ENCODE measurements at regions not wholly inside any gene's neighbourhood (a gene's known extent, or its start where the extent isn't known, plus 50 kb on each side); places are given as distances from the start of the nearest gene placed in this dataset.

- no peak for DNase-seq
- Mint-ChIP-seq H3K27me3 (peaks cover 0 to 1% (median 0%) of the 10 kb centered on the region in 5 donors), H3K36me3 (no peaks in the 10 kb centered on the region), H3K4me3 (no peak overlapping the region), H3K9me3 (peaks cover 0 to 2% (median 0%) of the 10 kb centered on the region in 9 donors), H3K27ac (peak overlapping the region in 1 of 10 donors; percentile 32), H3K4me1 (peaks cover 0 to 6% (median 0%) of the 10 kb centered on the region in 4 donors)
- POLR2A ChIA-PET = no interaction called here
- no peak for ATAC-seq
Observed at GRCh38 chr3:59698091-59698490, 648.3 kb upstream of the CFAP20DC start.

GRCh38 chr3:59696783-59697182 lies 647.0 kb upstream of the CFAP20DC start:
- Mint-ChIP-seq H3K27ac (no peak overlapping the region), H3K4me3 (no peak overlapping the region), H3K36me3 (peaks cover 0 to 3% (median 0%) of the 10 kb centered on the region in 3 donors), H3K27me3 (peaks cover 0 to 1% (median 0%) of the 10 kb centered on the region in 5 donors), H3K9me3 (peaks cover 0 to 14% (median 3%) of the 10 kb centered on the region in 9 donors), H3K4me1 (peaks cover 0 to 10% (median 3%) of the 10 kb centered on the region in 4 donors)
- ATAC-seq (no peak), DNase-seq (no peak)
- POLR2A ChIA-PET = no interaction called here

- Mint-ChIP-seq H3K4me1 (peaks cover 0 to 11% (median 3%) of the 10 kb centered on the region in 4 donors), H3K27me3 (peaks cover 0 to 1% (median 0%) of the 10 kb centered on the region in 5 donors), H3K36me3 (peaks cover 0 to 3% (median 0%) of the 10 kb centered on the region in 3 donors), H3K27ac (no peak overlapping the region), H3K9me3 (peaks cover 0 to 14% (median 3%) of the 10 kb centered on the region in 9 donors), H3K4me3 (no peak overlapping the region)
- POLR2A ChIA-PET = no interaction called here
- DNase-seq (no peak), ATAC-seq (no peak)
Observed at GRCh38 chr3:59695860-59696259, 646.0 kb upstream of the CFAP20DC start.

DNA sequence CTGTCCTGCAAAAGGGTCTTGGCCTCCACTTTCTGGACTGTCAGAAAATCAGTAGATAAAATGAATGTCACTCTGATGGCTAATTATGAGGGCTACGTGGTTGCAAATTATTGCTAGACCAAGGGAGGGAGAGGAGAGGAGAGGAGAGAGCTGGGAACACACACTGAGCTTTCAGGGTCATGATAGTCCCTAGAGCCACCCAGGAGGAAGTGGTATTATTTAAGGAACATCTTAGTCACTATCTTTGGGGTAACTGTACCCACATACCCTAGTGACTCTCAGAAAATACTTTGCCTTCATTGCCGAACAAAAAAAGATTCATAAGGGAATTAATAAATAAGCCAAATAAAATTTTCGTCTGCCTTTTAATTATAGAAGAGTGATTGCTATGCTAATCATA lies 642.3 kb upstream of the CFAP20DC start:
- ATAC-seq = no peak
- Mint-ChIP-seq H3K27ac (no peak overlapping the region), H3K27me3 (no peaks in the 10 kb centered on the region), H3K4me3 (no peak overlapping the region), H3K36me3 (peaks cover 0 to 3% (median 0%) of the 10 kb centered on the region in 3 donors), H3K4me1 (peaks cover 0 to 11% (median 4%) of the 10 kb centered on the region in 4 donors), H3K9me3 (peaks cover 0 to 14% (median 4%) of the 10 kb centered on the region in 9 donors)
- DNase-seq = no peak
- POLR2A ChIA-PET = no interaction called here

DNA sequence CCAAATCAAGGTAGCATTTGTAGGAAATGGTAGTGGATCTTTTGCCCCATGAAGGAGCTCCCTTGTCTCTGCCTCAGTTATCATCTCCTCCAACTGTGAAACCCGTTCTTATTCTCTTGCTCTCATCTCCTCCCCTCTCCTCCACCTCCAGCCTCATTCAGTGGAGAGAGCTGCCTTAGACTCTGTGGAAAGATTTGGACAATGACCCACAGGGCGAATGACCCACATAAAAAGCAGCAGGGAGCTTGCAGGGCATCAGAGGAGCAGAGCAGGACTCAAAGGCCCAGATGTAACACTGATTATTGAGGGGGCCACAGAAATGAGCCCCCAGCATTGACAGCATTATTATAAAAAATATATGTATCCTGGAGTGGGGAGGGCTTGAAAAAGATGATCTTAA lies 641.1 kb upstream of the CFAP20DC start:
- peaks cover 0 to 14% (median 4%) of the 10 kb centered on the region in 9 donors for H3K9me3 Mint-ChIP-seq
- H3K4me3 Mint-ChIP-seq = no peak overlapping the region
- H3K27me3 Mint-ChIP-seq = no peaks in the 10 kb centered on the region
- POLR2A ChIA-PET = no interaction called here
- H3K4me1 Mint-ChIP-seq = peaks cover 0 to 11% (median 4%) of the 10 kb centered on the region in 4 donors
- peak overlapping the region in 1 of 10 donors; percentile 3 for H3K27ac Mint-ChIP-seq
- ATAC-seq (no peak), DNase-seq (no peak)
- H3K36me3 Mint-ChIP-seq = peaks cover 0 to 3% (median 0%) of the 10 kb centered on the region in 3 donors

DNA sequence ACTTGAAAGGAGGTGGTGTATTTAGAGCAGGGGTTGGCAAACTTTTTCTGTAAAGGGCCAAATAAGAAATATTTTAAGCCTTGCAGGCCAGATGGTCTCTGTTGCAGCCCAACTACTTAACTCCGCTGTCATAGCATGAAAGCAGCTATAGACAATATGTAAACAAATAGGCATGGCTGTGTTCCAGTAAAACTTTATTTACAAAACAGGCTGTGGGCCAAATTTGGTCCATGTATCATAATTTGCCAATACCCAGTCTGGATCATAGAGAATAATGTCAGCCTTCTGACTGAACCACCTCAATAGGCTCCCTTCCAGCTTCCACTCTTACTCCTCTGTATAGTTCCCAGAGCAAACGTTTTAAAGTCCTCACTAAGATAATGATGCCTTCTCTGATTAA lies 638.8 kb upstream of the CFAP20DC start:
- POLR2A ChIA-PET = no interaction called here

GRCh38 chr3:59685432-59685831 lies 635.6 kb upstream of the CFAP20DC start:
- Mint-ChIP-seq H3K36me3 (no peaks in the 10 kb centered on the region), H3K27me3 (no peaks in the 10 kb centered on the region), H3K27ac (peak overlapping the region in 1 of 10 donors; percentile 31), H3K4me1 (peaks cover 0 to 2% (median 0%) of the 10 kb centered on the region in 4 donors), H3K9me3 (peaks cover 0 to 4% (median 0%) of the 10 kb centered on the region in 9 donors), H3K4me3 (no peak overlapping the region)
- ATAC-seq (no peak), DNase-seq (no peak)
- POLR2A ChIA-PET = interaction anchor here (0.7 kb wide), 1 partner anchor 33 kb away, joined by 3 read pairs; no protein-coding TSS in a partner anchor

More for the DNA sequence above, 638.8 kb upstream of the CFAP20DC start:
- peaks cover 0 to 14% (median 4%) of the 10 kb centered on the region in 9 donors for H3K9me3 Mint-ChIP-seq
- peaks cover 0 to 3% (median 0%) of the 10 kb centered on the region in 3 donors for H3K36me3 Mint-ChIP-seq
- ATAC-seq (no peak), DNase-seq (no peak)
- no peak overlapping the region for H3K4me3 Mint-ChIP-seq
- peaks cover 0 to 11% (median 1%) of the 10 kb centered on the region in 4 donors for H3K4me1 Mint-ChIP-seq
- H3K27me3 Mint-ChIP-seq = no peaks in the 10 kb centered on the region
- no peak overlapping the region for H3K27ac Mint-ChIP-seq

DNA sequence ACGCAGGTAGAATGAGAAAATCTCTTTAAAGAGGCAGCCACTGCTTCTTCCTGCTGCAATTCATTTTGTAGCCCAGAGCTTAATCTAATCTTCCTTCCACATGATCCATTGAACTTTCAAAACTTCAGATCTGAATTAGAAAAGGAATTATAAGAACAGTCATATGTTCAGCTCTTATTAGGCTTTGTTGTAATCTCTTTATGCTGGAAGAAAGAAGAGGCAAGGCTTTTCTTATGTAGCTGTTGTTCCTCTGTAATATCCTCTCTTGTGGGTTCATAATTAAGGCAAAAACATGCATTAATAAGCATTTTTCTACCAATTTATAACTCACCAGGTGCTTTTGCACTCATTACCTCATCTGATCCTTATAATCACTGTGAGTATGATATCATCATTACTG lies 634.9 kb upstream of the CFAP20DC start:
- Mint-ChIP-seq H3K9me3 (peaks cover 0 to 4% (median 0%) of the 10 kb centered on the region in 9 donors), H3K36me3 (no peaks in the 10 kb centered on the region), H3K4me3 (no peak overlapping the region), H3K4me1 (no peaks in the 10 kb centered on the region), H3K27me3 (peaks cover 0 to 3% (median 0%) of the 10 kb centered on the region in 5 donors), H3K27ac (no peak overlapping the region)
- POLR2A ChIA-PET = interaction anchor here (0.7 kb wide), 1 partner anchor 34 kb away, joined by 3 read pairs; no protein-coding TSS in a partner anchor
- DNase-seq (no peak), ATAC-seq (no peak)

- no peaks in the 10 kb centered on the region for H3K36me3 Mint-ChIP-seq
- H3K27me3 Mint-ChIP-seq = peaks cover 0 to 3% (median 0%) of the 10 kb centered on the region in 5 donors
- POLR2A ChIA-PET = no interaction called here
- DNase-seq (no peak), ATAC-seq (no peak)
- H3K4me1 Mint-ChIP-seq = no peaks in the 10 kb centered on the region
- no peak overlapping the region for H3K4me3 Mint-ChIP-seq
- no peaks in the 10 kb centered on the region for H3K9me3 Mint-ChIP-seq
- H3K27ac Mint-ChIP-seq = peak overlapping the region in 1 of 10 donors; percentile 63
Observed at GRCh38 chr3:59680919-59681318, 631.1 kb upstream of the CFAP20DC start.

- Mint-ChIP-seq H3K4me1 (peaks cover 0 to 2% (median 0%) of the 10 kb centered on the region in 4 donors), H3K27me3 (peaks cover 0 to 6% (median 0%) of the 10 kb centered on the region in 5 donors), H3K4me3 (no peak overlapping the region), H3K27ac (no peak overlapping the region), H3K9me3 (no peaks in the 10 kb centered on the region), H3K36me3 (no peaks in the 10 kb centered on the region)
- ATAC-seq (no peak), DNase-seq (no peak)
- POLR2A ChIA-PET = no interaction called here
Observed at GRCh38 chr3:59677747-59678702, 628.2 kb upstream of the CFAP20DC start.

- Mint-ChIP-seq H3K36me3 (no peaks in the 10 kb centered on the region), H3K4me3 (no peak overlapping the region), H3K4me1 (peaks cover 0 to 2% (median 0%) of the 10 kb centered on the region in 4 donors), H3K9me3 (no peaks in the 10 kb centered on the region), H3K27ac (no peak overlapping the region), H3K27me3 (peaks cover 0 to 6% (median 0%) of the 10 kb centered on the region in 5 donors)
- DNase-seq = no peak
- POLR2A ChIA-PET = no interaction called here
- ATAC-seq = no peak
Observed at GRCh38 chr3:59675495-59675894, 625.7 kb upstream of the CFAP20DC start.

GRCh38 chr3:59663076-59663850 lies 613.4 kb upstream of the CFAP20DC start:
- no peak overlapping the region for H3K27ac Mint-ChIP-seq
- no peaks in the 10 kb centered on the region for H3K36me3 Mint-ChIP-seq
- POLR2A ChIA-PET = no interaction called here
- peaks cover 0 to 1% (median 0%) of the 10 kb centered on the region in 5 donors for H3K27me3 Mint-ChIP-seq
- DNase-seq (no peak), ATAC-seq (no peak)
- H3K9me3 Mint-ChIP-seq = peaks cover 0 to 2% (median 0%) of the 10 kb centered on the region in 9 donors
- no peaks in the 10 kb centered on the region for H3K4me1 Mint-ChIP-seq
- no peak overlapping the region for H3K4me3 Mint-ChIP-seq
